SHP77 treated with DMSO at 0.1 percent for 48 hours (cell line): ENCODE measurements at regions not wholly inside any gene's neighbourhood (a gene's known extent, or its start where the extent isn't known, plus 50 kb on each side); places are given as distances from the start of the nearest gene placed in this dataset.
"Not testable (repeated sequence)": the region's sequence is repeated elsewhere in the genome, so short reads cannot be mapped to it uniquely, and the experiment has no call there.

Experiments
- DNase-seq: peaks from one replicate; lab custom pipeline; 2025; lab: John Stamatoyannopoulos, UW

GRCh38 chr6:167547328-167547692 lies 222.4 kb downstream of the TTLL2 start:
- no peak for DNase-seq

GRCh38 chr6:167547751-167548150 lies 222.9 kb downstream of the TTLL2 start:
- DNase-seq = no peak

- no peak for DNase-seq
Observed at GRCh38 chr6:167548451-167548850, 223.6 kb downstream of the TTLL2 start.

- DNase-seq = no peak
Observed at GRCh38 chr6:167549213-167549612, 224.3 kb downstream of the TTLL2 start.

GRCh38 chr6:167550941-167551627 lies 226.2 kb downstream of the TTLL2 start:
- DNase-seq = no peak

GRCh38 chr6:167551628-167552257 lies 226.9 kb downstream of the TTLL2 start:
- no peak for DNase-seq

- no peak for DNase-seq
Observed at GRCh38 chr6:167552258-167552630, 227.4 kb downstream of the TTLL2 start.

- DNase-seq = no peak
Observed at GRCh38 chr6:167552961-167553735, 228.3 kb downstream of the TTLL2 start.

GRCh38 chr6:167553736-167554119 lies 228.8 kb downstream of the TTLL2 start:
- DNase-seq = no peak

- no peak for DNase-seq
Observed at GRCh38 chr6:167554854-167555253, 230.0 kb downstream of the TTLL2 start.

- no peak for DNase-seq
Observed at GRCh38 chr6:167555836-167556235, 230.9 kb downstream of the TTLL2 start.

- DNase-seq = no peak
Observed at GRCh38 chr6:167557675-167558074, 232.8 kb downstream of the TTLL2 start.

GRCh38 chr6:167558246-167559177 lies 233.6 kb downstream of the TTLL2 start:
- no peak for DNase-seq

- DNase-seq = no peak
Observed at GRCh38 chr6:167559675-167560479, 235.0 kb downstream of the TTLL2 start.

- DNase-seq = no peak
Observed at GRCh38 chr6:167560673-167561569, 236.0 kb downstream of the TTLL2 start.

GRCh38 chr6:167562862-167563261 lies 238.0 kb downstream of the TTLL2 start:
- not testable (repeated sequence) for DNase-seq

- no peak for DNase-seq
Observed at GRCh38 chr6:167564416-167565250, 239.7 kb downstream of the TTLL2 start.

- DNase-seq = no peak
Observed at GRCh38 chr6:167565388-167565787, 240.5 kb downstream of the TTLL2 start.

GRCh38 chr6:167565884-167566599 lies 241.2 kb downstream of the TTLL2 start:
- DNase-seq = no peak
